ENCODE measurements at regions not wholly inside any gene's neighbourhood (a gene's known extent, or its start where the extent isn't known, plus 50 kb on each side); places are given as distances from the start of the nearest gene placed in this dataset.

GRCh38 chr2:226639550-226639949, 160.1 kb downstream of the IRS1 start (continued):
- TF ChIP-seq ZBTB33 (IDR thresholded peaks at IDR 0.05): no peak
- no peak for TF ChIP-seq RXRA (IDR thresholded peaks at IDR 0.05)
- TF ChIP-seq YY1 (IDR thresholded peaks at IDR 0.05): no peak
- TF ChIP-seq FOXA2 (IDR thresholded peaks at IDR 0.05): no peak
- TF ChIP-seq CTCF (IDR thresholded peaks at IDR 0.05; ENCODE audit: low read depth, low read length, missing input control): no peak
- no peak for TF ChIP-seq EGR1 (IDR thresholded peaks at IDR 0.05; ENCODE audit: low read depth in 2 of 2)
- TF ChIP-seq JUND (IDR thresholded peaks at IDR 0.05): no peak

GRCh38 chr2:226638576-226638975, 161.0 kb downstream of the IRS1 start:
- Histone ChIP-seq H3K36me3 (ENCODE audit: control insufficient read depth in 4 of 4, insufficient read depth in 3 of 4, low read depth in 1 of 4, low read length in 3 of 4) (no peaks in the 10 kb centered on the region), H3K27me3 (ENCODE audit: control insufficient read depth in 4 of 4, insufficient read depth in 4 of 4, low read length in 3 of 4) (no peaks in the 10 kb centered on the region), H3K4me1 (ENCODE audit: control insufficient read depth in 4 of 4, insufficient read depth in 4 of 4, low read length in 3 of 4) (no peaks in the 10 kb centered on the region), H3K27ac (ENCODE audit: low read depth in 1 of 2, low read length in 2 of 2) (no peak overlapping the region), H3K9me3 (ENCODE audit: control insufficient read depth in 4 of 4, low read length in 3 of 4) (no peaks in the 10 kb centered on the region), H3K9ac (ENCODE audit: low read depth in 1 of 2, low read length in 2 of 2) (no peak overlapping the region), H3K4me3 (ENCODE audit: low read depth in 1 of 3, low read length in 3 of 3) (no peak overlapping the region)
- WGBS: 84% methylated on average over 9 of the region's 9 CpGs
- DNase-seq (ENCODE audit: low spot score): no peak
- no peak for TF ChIP-seq RXRA (IDR thresholded peaks at IDR 0.05)
- no peak for TF ChIP-seq GABPA (IDR thresholded peaks at IDR 0.05 in 1 of 2, conservative IDR thresholded peaks at IDR 0.05 in 1 of 2)
- TF ChIP-seq REST (IDR thresholded peaks at IDR 0.05): no peak
- no peak for TF ChIP-seq SP1 (IDR thresholded peaks at IDR 0.05)
- no peak for TF ChIP-seq NR2F2 (IDR thresholded peaks at IDR 0.05)
- no peak for TF ChIP-seq JUND (IDR thresholded peaks at IDR 0.05)
- no peak for TF ChIP-seq MAX (IDR thresholded peaks at IDR 0.05)
- TF ChIP-seq TAF1 (conservative IDR thresholded peaks at IDR 0.05): no peak
- no peak for TF ChIP-seq ATF3 (IDR thresholded peaks at IDR 0.05)
- no peak for TF ChIP-seq CTCF (IDR thresholded peaks at IDR 0.05; ENCODE audit: low read depth, low read length, missing input control)
- TF ChIP-seq HNF4A (conservative IDR thresholded peaks at IDR 0.05): no peak

Measured in liver (tissue), 8 donors.